Stomach (tissue), 8 donors: ENCODE measurements at regions not wholly inside any gene's neighbourhood (a gene's known extent, or its start where the extent isn't known, plus 50 kb on each side); places are given as distances from the start of the nearest gene placed in this dataset.
A peak's percentile ranks its signal among the peaks of the same experiment; 100 is the strongest.

Source experiments
- DNase-seq, 2 donors: peaks; one replicate each; pipeline versions ENCODE4 v3.0.0 to v3.0.0-alpha.2; 2013 to 2019
- H3K27ac ChIP-seq, 5 donors: fragments of 200-600 bp in 4 of 5; sonication (generic) in 4 of 5; one replicate each; pipeline ENCODE4 v1.5.1; 2013 to 2019; ENCODE audit warnings: mild to moderate bottlenecking in 1 of 5, moderate library complexity in 1 of 5
- H3K27me3 ChIP-seq, 3 donors: fragments of 200-600 bp; sonication (generic); one replicate each; pipeline ENCODE4 v1.5.1; 2017 to 2019; ENCODE audit warnings: mixed run types in 1 of 3
- H3K36me3 ChIP-seq, 4 donors: fragments of 200-600 bp; sonication (generic); 1 replicate in 3 of 4; 2 replicates in 1 of 4; pipeline ENCODE4 v1.5.1; 2016 to 2019
- H3K4me1 ChIP-seq, 4 donors: fragments of 200-600 bp; sonication (generic); one replicate each; pipeline ENCODE4 v1.5.1; 2016 to 2019
- H3K4me3 ChIP-seq, 4 donors: fragments of 200-600 bp; sonication (generic) in 3 of 4; one replicate each; pipeline ENCODE4 v1.5.1; 2016 to 2019; ENCODE audit warnings: mild to moderate bottlenecking in 1 of 4
- H3K9me3 ChIP-seq, 4 donors: fragments of 200-600 bp; sonication (generic); one replicate each; pipeline ENCODE4 v1.5.1; 2016 to 2019
- CTCF ChIP-seq, 7 experiments: fragments of 450-650 bp in 4 of 7; fragments of 200-600 bp in 3 of 7; sonication (generic) in 3 of 7; IDR thresholded peaks; one replicate each; pipeline ENCODE4 v1.5.1; 2016 to 2019; ENCODE audit warnings: antibody characterized with exemption in 7 of 7, control low read depth in 2 of 7, mild to moderate bottlenecking in 1 of 7
- EP300 ChIP-seq: sonication (generic); formaldehyde crosslinking; IDR thresholded peaks from one replicate; pipeline ENCODE4 v1.6.1; 2017; ENCODE audit warnings: antibody characterized with exemption
- POLR2A ChIP-seq, 4 donors: fragments of 450-650 bp; IDR thresholded peaks; one replicate each; pipeline ENCODE4 v1.6.1; 2016; ENCODE audit warnings: antibody characterized with exemption in 4 of 4, control low read depth in 2 of 4, mild to moderate bottlenecking in 1 of 4, moderate library complexity in 1 of 4
- POLR2AphosphoS5 ChIP-seq, 3 donors: sonication (generic); formaldehyde crosslinking; IDR thresholded peaks; one replicate each; pipeline ENCODE4 v1.6.1; 2016; ENCODE audit warnings: antibody characterized with exemption in 3 of 3
- WGBS, 5 donors: extraction: QIAGEN DNeasy Blood & Tissue Kit in 3 of 5; methylation state at CpG; one replicate each; pipeline versions ENCODE4 v1.1.5 to v1.1.7; 2013 to 2018; 5-methylcytosine and 5-hydroxymethylcytosine counted together
- intact Hi-C: fragments of 100-400 bp; cut with DNase I; formaldehyde crosslinking; loops from one replicate; pipeline ENCODE4 v1.15.1; 2023; ENCODE audit warnings: low total_unique reads
- donor health status: healthy with polysubstance abuse.
- donor health status: Bipolar disorder and iron deficiency.
- donor health status: healthy.

GRCh38 chr18:67425672-67426071 lies 90.8 kb downstream of the DSEL start:
- Histone ChIP-seq H3K36me3 (no peaks in the 10 kb centered on the region), H3K27me3 (no peaks in the 10 kb centered on the region), H3K4me3 (no peak overlapping the region), H3K9me3 (no peaks in the 10 kb centered on the region), H3K27ac (no peak overlapping the region), H3K4me1 (no peaks in the 10 kb centered on the region)
- intact Hi-C loops: no loop called here
- DNase-seq: no peak
- TF ChIP-seq POLR2A (IDR thresholded peaks at IDR 0.05) (no peak), POLR2AphosphoS5 (IDR thresholded peaks at IDR 0.05) (no peak), CTCF (IDR thresholded peaks at IDR 0.05) (no peak), EP300 (no peak)

- Histone ChIP-seq H3K36me3 (no peaks in the 10 kb centered on the region), H3K9me3 (no peaks in the 10 kb centered on the region), H3K4me1 (no peaks in the 10 kb centered on the region), H3K27me3 (no peaks in the 10 kb centered on the region), H3K27ac (no peak overlapping the region), H3K4me3 (no peak overlapping the region)
- intact Hi-C loops: no loop called here
- no peak for DNase-seq
- no peak for TF ChIP-seq EP300
- TF ChIP-seq CTCF (IDR thresholded peaks at IDR 0.05): no peak
- TF ChIP-seq POLR2A (IDR thresholded peaks at IDR 0.05): no peak
- TF ChIP-seq POLR2AphosphoS5 (IDR thresholded peaks at IDR 0.05): no peak
- WGBS, 5 donors: 69 to 93% (median 81%) methylated on average over 1 of the region's 1 CpG
These were observed 94.9 kb downstream of the DSEL start for GRCh38 chr18:67421651-67422050.

- Histone ChIP-seq H3K9me3 (no peaks in the 10 kb centered on the region), H3K4me1 (no peaks in the 10 kb centered on the region), H3K27me3 (no peaks in the 10 kb centered on the region), H3K36me3 (no peaks in the 10 kb centered on the region), H3K4me3 (peak overlapping the region in 2 of 4 donors; percentile 20 to 29), H3K27ac (peak overlapping the region in 2 of 5 donors; percentile 11 to 26)
- TF ChIP-seq POLR2A (IDR thresholded peaks at IDR 0.05) (no peak), POLR2AphosphoS5 (IDR thresholded peaks at IDR 0.05) (no peak), CTCF (IDR thresholded peaks at IDR 0.05) (no peak), EP300 (no peak)
- intact Hi-C loops: no loop called here
- peak in 1 of 2 donors; percentile 23 for DNase-seq
- 53 to 72% (median 65%) methylated on average over 6 of the region's 6 CpGs for WGBS, 5 donors
These were observed 98.5 kb downstream of the DSEL start for GRCh38 chr18:67417864-67418523.

GRCh38 chr18:67411116-67411515 lies 105.4 kb downstream of the DSEL start:
- Histone ChIP-seq H3K4me1 (peaks cover 0 to 16% (median 0%) of the 10 kb centered on the region in 4 donors), H3K27ac (no peak overlapping the region), H3K27me3 (no peaks in the 10 kb centered on the region), H3K9me3 (no peaks in the 10 kb centered on the region), H3K4me3 (no peak overlapping the region), H3K36me3 (no peaks in the 10 kb centered on the region)
- TF ChIP-seq POLR2AphosphoS5 (IDR thresholded peaks at IDR 0.05) (no peak), POLR2A (IDR thresholded peaks at IDR 0.05) (no peak), EP300 (no peak), CTCF (IDR thresholded peaks at IDR 0.05) (no peak)
- 9 to 18% (median 15%) methylated on average over 2 of the region's 2 CpGs for WGBS, 5 donors
- intact Hi-C loops: no loop called here
- DNase-seq: no peak
